ENCODE measurements at regions not wholly inside any gene's neighbourhood (a gene's known extent, or its start where the extent isn't known, plus 50 kb on each side); places are given as distances from the start of the nearest gene placed in this dataset.

- H4K91ac ChIP-seq (replicated peaks; ENCODE audit: insufficient read length, low read length), result no peak overlapping the region
- no peak overlapping the region for H3K23ac ChIP-seq (ENCODE audit: insufficient read length)
- TF ChIP-seq BCL11A (IDR thresholded peaks at IDR 0.05; ENCODE audit: low read depth in 2 of 2, low read length in 2 of 2) (no peak), CTCF (IDR thresholded peaks at IDR 0.05; ENCODE audit: control extremely low read depth in 1 of 3, insufficient read depth in 1 of 3, low read depth in 1 of 3, low read length in 3 of 3) (no peak), YY1 (IDR thresholded peaks at IDR 0.05; ENCODE audit: low read depth, low read length) (no peak), JUND (IDR thresholded peaks at IDR 0.05; ENCODE audit: low read length) (no peak), GABPA (IDR thresholded peaks at IDR 0.05; ENCODE audit: borderline replicate concordance, insufficient read depth, low read length) (no peak), SUZ12 (IDR thresholded peaks at IDR 0.05; ENCODE audit: low read length) (no peak), GTF2F1 (IDR thresholded peaks at IDR 0.05; ENCODE audit: borderline replicate concordance, low read depth, low read length) (no peak), RXRA (IDR thresholded peaks at IDR 0.05; ENCODE audit: insufficient read depth, low read depth, low read length) (no peak), POU5F1 (IDR thresholded peaks at IDR 0.05; ENCODE audit: low read depth, low read length) (no peak), RAD21 (IDR thresholded peaks at IDR 0.05 in 1 of 2, conservative IDR thresholded peaks at IDR 0.05 in 1 of 2; ENCODE audit: low read depth in 2 of 2, low read length in 2 of 2) (no peak), SRF (IDR thresholded peaks at IDR 0.05; ENCODE audit: low read depth, low read length) (no peak)
Observed at GRCh38 chr13:105285526-105285925, 1249.9 kb downstream of the EFNB2 start.

More at GRCh38 chr13:105285526-105285925, 1249.9 kb downstream of the EFNB2 start:
- no peak overlapping the region for H3K56ac ChIP-seq (replicated peaks; ENCODE audit: insufficient read length, low read depth, low read length)
- no peak overlapping the region for H3K9ac ChIP-seq (replicated peaks in 1 of 4; ENCODE audit: extremely low read depth in 1 of 4, low read depth in 3 of 4, low read length in 3 of 4)
- H4K8ac ChIP-seq (ENCODE audit: extremely low read depth, insufficient read depth, low read length), result no peak overlapping the region; the same call in 1 of the 2 replicates
- no peak overlapping the region for H2BK12ac ChIP-seq (ENCODE audit: low read depth, low read length)
- peaks cover 0 to 17% (median 8%) of the 10 kb centered on the region in 4 experiments; a peak in 5 of 7 replicates for H3K4me1 ChIP-seq (replicated peaks in 1 of 4; ENCODE audit: control insufficient read depth in 3 of 4, insufficient read depth in 4 of 4, low read length in 3 of 4)
- H2AK5ac ChIP-seq (ENCODE audit: low read depth, low read length), result no peak overlapping the region
- H3K9me3 ChIP-seq (ENCODE audit: insufficient read depth in 2 of 2, low read depth in 1 of 2, low read length in 1 of 2), result no peaks in the 10 kb centered on the region
- H2BK20ac ChIP-seq (ENCODE audit: low read length), result no peak overlapping the region
- no peaks in the 10 kb centered on the region for H3K36me3 ChIP-seq (ENCODE audit: control insufficient read depth in 2 of 4, insufficient read depth in 4 of 4, low read length in 3 of 4)
- ChIA-PET CTCF (ENCODE audit: partially characterized antibody) (interaction anchor here (1.0 to 2.0 kb wide), 2 partner anchors 13 to 20 kb away, joined by 3 to 7 read pairs; no protein-coding TSS in a partner anchor), POLR2A (ENCODE audit: partially characterized antibody) (interaction anchor here (0.8 kb wide), 1 partner anchor 11 kb away, joined by 4 read pairs; no protein-coding TSS in a partner anchor)
- H2AFZ ChIP-seq (ENCODE audit: low read length), result no peak overlapping the region
- H3K27me3 ChIP-seq (replicated peaks in 1 of 4; ENCODE audit: control insufficient read depth in 3 of 4, extremely low read depth in 1 of 4, insufficient read depth in 3 of 4, low read length in 3 of 4), result no peaks in the 10 kb centered on the region
- DNase-seq (ENCODE audit: low read depth in 1 of 2, low spot score in 2 of 2), result no peak
- no peak overlapping the region for H3K18ac ChIP-seq (ENCODE audit: extremely low read depth, low read length)
- no peaks in the 10 kb centered on the region for H4K20me1 ChIP-seq (replicated peaks in 1 of 2; ENCODE audit: control insufficient read depth in 1 of 2, insufficient read depth in 2 of 2, low read length in 2 of 2)
- H3K79me1 ChIP-seq (ENCODE audit: low read depth, low read length), result no peaks in the 10 kb centered on the region
- no peak overlapping the region for H3K4ac ChIP-seq (replicated peaks; ENCODE audit: insufficient read length, low read depth, low read length)
- no peak overlapping the region for H2BK120ac ChIP-seq (replicated peaks; ENCODE audit: low read depth, low read length)
- no peak overlapping the region for H2BK5ac ChIP-seq (ENCODE audit: low read depth, low read length)
- H3K4me3 ChIP-seq (ENCODE audit: extremely low read depth in 1 of 4, insufficient read depth in 2 of 4, low read depth in 3 of 4, low read length in 4 of 4), result no peak overlapping the region
- no peak overlapping the region for H3K14ac ChIP-seq (ENCODE audit: insufficient read length)
- H2BK15ac ChIP-seq (ENCODE audit: low read length), result no peak overlapping the region
- no peaks in the 10 kb centered on the region for H3K23me2 ChIP-seq (ENCODE audit: low read depth, low read length)
- no peaks in the 10 kb centered on the region for H3K79me2 ChIP-seq (ENCODE audit: control insufficient read depth in 1 of 2, insufficient read depth in 2 of 2, low read length in 2 of 2)
- FAIRE-seq, result no peak
- no peak overlapping the region for H3K4me2 ChIP-seq (ENCODE audit: insufficient read depth in 1 of 2, low read depth in 2 of 2, low read length in 2 of 2)
- H3K27ac ChIP-seq (ENCODE audit: low read depth, low read length), result no peak overlapping the region
- 97% methylated on average over 2 of the region's 2 CpGs; no CpG with 5 or more reads in 1 of the 2 experiments for WGBS, 2 experiments (ENCODE audit: extremely low coverage in 1 of 2, insufficient coverage in 1 of 2, insufficient read length in 1 of 2, insufficient replicate concordance in 2 of 2, low coverage in 1 of 2, low lambda C conversion rate in 2 of 2, missing lambda C conversion rate in 1 of 2)
- no peak overlapping the region for H4K5ac ChIP-seq (ENCODE audit: insufficient read length, low read depth, low read length)
